IMR-90 (cell line): ENCODE measurements at regions not wholly inside any gene's neighbourhood (a gene's known extent, or its start where the extent isn't known, plus 50 kb on each side); places are given as distances from the start of the nearest gene placed in this dataset.

Experiments
- FOS ChIP-seq: fragments of 150-350 bp; IDR thresholded peaks from 2 replicates; pipeline ENCODE4 v1.6.1; 2016; ENCODE audit warnings: low read depth, low read length
- POLR2A ChIP-seq: IDR thresholded peaks from 2 replicates; pipeline ENCODE4 v1.6.1; 2012; ENCODE audit warnings: mild to moderate bottlenecking, low read depth, low read length

GRCh38 chr5:42021923-42022322, 96.8 kb downstream of the FBXO4 start:
- TF ChIP-seq FOS (no peak), POLR2A (no peak)
